HCT116 (cell line): ENCODE measurements at regions not wholly inside any gene's neighbourhood (a gene's known extent, or its start where the extent isn't known, plus 50 kb on each side); places are given as distances from the start of the nearest gene placed in this dataset.

Source experiments
- ATAC-seq: fragments of 200-7000 bp; cut with Tn5 transposase; 2 replicates; pipeline ENCODE4 v1.9.1; 2020; ENCODE audit warnings: mild to moderate bottlenecking, moderate library complexity
- BruUV-seq: library from RNA; stranded (reverse); fragments of 400-500 nt; replicated peaks from 2 replicates; lab custom pipeline; 2021; lab: Mats Ljungman, UMichigan
- CTCF ChIA-PET: fragments of 300-600 bp; sonication (Branson Sonifier 250); formaldehyde crosslinking; loops from one replicate; lab custom pipeline; 2021; ENCODE audit warnings: antibody characterized with exemption; lab: Charles Lee
- POLR2A ChIA-PET: fragments of 300-600, 350-600 bp; sonication (Branson Sonifier 250); formaldehyde crosslinking; loops from one replicate; lab custom pipeline; 2021; ENCODE audit warnings: antibody characterized with exemption; lab: Charles Lee
- RAD21 ChIA-PET, 2 experiments: fragments of 300-600 bp; sonication (Branson Sonifier 250); formaldehyde crosslinking; loops; one replicate each; lab custom pipeline; 2023; ENCODE audit warnings: low total read pairs in 2 of 2; ENCODE audit not compliant: uncharacterized antibody in 2 of 2, unreplicated experiment in 2 of 2, low non-redundant PET in 1 of 2; lab: Charles Lee
- DNase-seq: peaks from one replicate; pipeline ENCODE4 v3.0.0-alpha.2; 2010; ENCODE audit warnings: low read depth, low spot score
- H2AFZ ChIP-seq: fragments of 200-600 bp; shearing (Covaris generic), sonication (generic); 2 replicates; pipeline ENCODE4 v1.6.1; 2017; ENCODE audit warnings: low read depth, mixed run types, mixed read lengths, antibody characterized with exemption, low read length; ENCODE audit not compliant: poor library complexity, severe bottlenecking
- H3K27ac ChIP-seq: 2 replicates; pipeline ENCODE4 v1.5.1; 2012; ENCODE audit warnings: low read depth, low read length
- H3K27me3 ChIP-seq: fragments of 200-600 bp; sonication (generic); 2 replicates; pipeline ENCODE4 v1.6.1; 2016; ENCODE audit warnings: mixed run types, low read length, mixed read lengths; ENCODE audit not compliant: insufficient read depth
- H3K36me3 ChIP-seq, 2 experiments: fragments of 200-500 bp in 1 of 2; fragments of 200-600 bp in 1 of 2; sonication (Bioruptor generic) in 1 of 2; sonication (generic) in 1 of 2; 2 replicates each; pipeline versions ENCODE4 v1.5.1 to v1.6.1; 2014 to 2016; ENCODE audit warnings: low read length in 2 of 2, inconsistent platforms in 1 of 2, mixed read lengths in 1 of 2, mixed run types in 1 of 2; ENCODE audit not compliant: insufficient read depth in 2 of 2, control insufficient read depth in 1 of 2
- H3K4me1 ChIP-seq, 2 experiments: fragments of 200-600 bp in 1 of 2; sonication (generic) in 1 of 2; 2 replicates each; pipeline versions ENCODE4 v1.5.1 to v1.6.1; 2012 to 2017; ENCODE audit warnings: low read length in 2 of 2, inconsistent platforms in 1 of 2, mild to moderate bottlenecking in 1 of 2, mixed read lengths in 1 of 2, mixed run types in 1 of 2, moderate library complexity in 1 of 2; ENCODE audit not compliant: insufficient read depth in 2 of 2, control insufficient read depth in 1 of 2
- H3K4me2 ChIP-seq: fragments of 200-600 bp; sonication (generic); 2 replicates; pipeline ENCODE4 v1.6.1; 2017; ENCODE audit warnings: mixed run types, low read length, mixed read lengths
- H3K4me3 ChIP-seq, 2 experiments: fragments of 200-600 bp in 1 of 2; sonication (generic) in 1 of 2; replicated peaks in 1 of 2; 2 replicates each; pipeline ENCODE4 v1.5.1; 2011 to 2016; ENCODE audit warnings: low read length in 2 of 2, control low read depth in 1 of 2, low read depth in 1 of 2, mild to moderate bottlenecking in 1 of 2, mixed read lengths in 1 of 2, mixed run types in 1 of 2
- H3K79me2 ChIP-seq: fragments of 200-600 bp; sonication (generic); 2 replicates; pipeline ENCODE4 v1.6.1; 2017; ENCODE audit warnings: mild to moderate bottlenecking, mixed run types, low read length, moderate library complexity, mixed read lengths; ENCODE audit not compliant: insufficient read depth
- H3K9ac ChIP-seq: fragments of 200-600 bp; sonication (generic); 2 replicates; pipeline ENCODE4 v1.6.1; 2016; ENCODE audit warnings: low read length, mixed read lengths
- H3K9me2 ChIP-seq: fragments of 200-600 bp; sonication (generic), shearing (Covaris generic); 2 replicates; pipeline ENCODE4 v1.6.1; 2017; ENCODE audit warnings: mixed run types, mild to moderate bottlenecking, moderate library complexity; ENCODE audit not compliant: insufficient read depth
- H3K9me3 ChIP-seq, 2 experiments: fragments of 200-500 bp in 1 of 2; fragments of 200-600 bp in 1 of 2; sonication (Bioruptor generic) in 1 of 2; sonication (generic) in 1 of 2; 2 replicates each; pipeline ENCODE4 v1.6.1; 2014 to 2017; ENCODE audit warnings: low read length in 2 of 2, mixed read lengths in 2 of 2, inconsistent platforms in 1 of 2, low read depth in 1 of 2, mild to moderate bottlenecking in 1 of 2, mixed run types in 1 of 2, moderate library complexity in 1 of 2; ENCODE audit not compliant: control insufficient read depth in 1 of 2, insufficient read depth in 1 of 2
- H4K20me1 ChIP-seq: fragments of 200-600 bp; sonication (generic), shearing (Covaris generic); 2 replicates; pipeline ENCODE4 v1.6.1; 2017; ENCODE audit warnings: mixed run types, mild to moderate bottlenecking, moderate library complexity; ENCODE audit not compliant: insufficient read depth
- CBX3 ChIP-seq: IDR thresholded peaks from 2 replicates; pipeline ENCODE4 v1.6.1; 2012; ENCODE audit warnings: low read depth
- CEBPB ChIP-seq: IDR thresholded peaks from 2 replicates; pipeline ENCODE4 v1.6.1; 2012; ENCODE audit warnings: low read depth
- ELF1 ChIP-seq: IDR thresholded peaks from 2 replicates; pipeline ENCODE4 v1.6.1; 2012; ENCODE audit warnings: low read depth, borderline replicate concordance
- POLR2A ChIP-seq: IDR thresholded peaks from 2 replicates; pipeline ENCODE4 v1.7.0; 2011; ENCODE audit warnings: borderline replicate concordance; ENCODE audit not compliant: insufficient read depth, insufficient read length; ENCODE audit errors: extremely low read depth
- RAD21 ChIP-seq: IDR thresholded peaks from 2 replicates; pipeline ENCODE4 v1.6.1; 2012; ENCODE audit warnings: low read depth, mild to moderate bottlenecking
- SIN3A ChIP-seq: IDR thresholded peaks from 2 replicates; pipeline ENCODE4 v1.6.1; 2012; ENCODE audit warnings: low read depth
- TCF7L2 ChIP-seq: IDR thresholded peaks from 2 replicates; pipeline ENCODE4 v1.7.0; 2011; ENCODE audit warnings: borderline replicate concordance, inconsistent platforms; ENCODE audit not compliant: insufficient read depth, insufficient read length; ENCODE audit errors: extremely low read depth
- ZBTB33 ChIP-seq: IDR thresholded peaks from 2 replicates; pipeline ENCODE4 v1.6.1; 2011; ENCODE audit warnings: mild to moderate bottlenecking, low read length, moderate library complexity; ENCODE audit not compliant: insufficient replicate concordance; ENCODE audit errors: extremely low read depth
- ZFX ChIP-seq: fragments of 450-650 bp; IDR thresholded peaks from 2 replicates; pipeline ENCODE4 v1.6.1; 2017
- ZNF274 ChIP-seq: fragments of 200-500 bp; sonication (Bioruptor generic); IDR thresholded peaks from 2 replicates; pipeline ENCODE4 v1.6.1; 2014; ENCODE audit warnings: mild to moderate bottlenecking, low read depth, low read length, inconsistent platforms
- intact Hi-C: fragments of 100-400 bp; cut with micrococcal nuclease; formaldehyde crosslinking; loops from 2 replicates; pipeline ENCODE4 v1.10.0; 2022

GRCh38 chr3:182723596-182723995 is 69.7 kb upstream of the ATP11B start:
- H3K9ac ChIP-seq = no peak overlapping the region
- no peaks in the 10 kb centered on the region for H3K4me1 ChIP-seq
- H3K4me3 ChIP-seq = no peak overlapping the region
- H3K27me3 ChIP-seq = no peaks in the 10 kb centered on the region
- no peak overlapping the region for H2AFZ ChIP-seq
- no peak overlapping the region for H3K4me2 ChIP-seq
- H3K9me2 ChIP-seq = no peaks in the 10 kb centered on the region
- TF ChIP-seq POLR2A (no peak), ZFX (no peak), RAD21 (no peak), ZBTB33 (no peak), SIN3A (no peak), TCF7L2 (no peak), CEBPB (no peak), ZNF274 (no peak), ELF1 (no peak), CBX3 (no peak)
- no peaks in the 10 kb centered on the region for H3K36me3 ChIP-seq
- RAD21 ChIA-PET = no interaction called here
- no peak overlapping the region for H3K27ac ChIP-seq
- BruUV-seq = no TSS peak
- no peaks in the 10 kb centered on the region for H3K79me2 ChIP-seq
- DNase-seq = no peak
- intact Hi-C loops = no loop called here
- CTCF ChIA-PET = interaction anchor here (1.0 kb wide), 1 partner anchor 10 kb away, joined by 3 read pairs; no protein-coding TSS in a partner anchor
- H3K9me3 ChIP-seq = no peaks in the 10 kb centered on the region
- POLR2A ChIA-PET = interaction anchor here (1.1 kb wide), 1 partner anchor 9 kb away, joined by 3 read pairs; no protein-coding TSS in a partner anchor
- H4K20me1 ChIP-seq = no peaks in the 10 kb centered on the region
- no peak for ATAC-seq
